ENCODE measurements at regions not wholly inside any gene's neighbourhood (a gene's known extent, or its start where the extent isn't known, plus 50 kb on each side); places are given as distances from the start of the nearest gene placed in this dataset.

DNA sequence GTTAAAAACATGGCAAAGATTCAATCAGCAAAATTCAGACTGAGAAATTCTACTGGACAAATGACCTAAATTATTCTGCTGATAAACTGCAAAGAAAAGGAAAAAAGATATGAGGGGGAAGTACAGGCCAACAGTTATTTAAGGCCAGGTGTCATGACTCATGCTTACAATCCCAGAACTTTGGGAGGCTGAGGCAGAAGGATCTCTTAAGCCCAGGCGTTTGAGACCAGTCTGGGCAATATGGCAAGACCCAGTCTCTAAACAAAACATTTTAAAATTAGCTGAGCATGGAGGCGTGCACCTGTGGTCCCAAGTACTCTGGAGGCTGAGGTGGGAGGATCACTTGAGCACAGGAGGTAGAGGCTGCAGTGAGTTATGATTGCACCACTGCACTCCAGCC is 91.8 kb upstream of the USP15 start:
- no peak for TF ChIP-seq CTCF (IDR thresholded peaks at IDR 0.05)
- TF ChIP-seq POLR2A (IDR thresholded peaks at IDR 0.05): no peak
- TF ChIP-seq POLR2AphosphoS5 (IDR thresholded peaks at IDR 0.05): no peak
